ENCODE measurements at regions not wholly inside any gene's neighbourhood (a gene's known extent, or its start where the extent isn't known, plus 50 kb on each side); places are given as distances from the start of the nearest gene placed in this dataset.

DNA sequence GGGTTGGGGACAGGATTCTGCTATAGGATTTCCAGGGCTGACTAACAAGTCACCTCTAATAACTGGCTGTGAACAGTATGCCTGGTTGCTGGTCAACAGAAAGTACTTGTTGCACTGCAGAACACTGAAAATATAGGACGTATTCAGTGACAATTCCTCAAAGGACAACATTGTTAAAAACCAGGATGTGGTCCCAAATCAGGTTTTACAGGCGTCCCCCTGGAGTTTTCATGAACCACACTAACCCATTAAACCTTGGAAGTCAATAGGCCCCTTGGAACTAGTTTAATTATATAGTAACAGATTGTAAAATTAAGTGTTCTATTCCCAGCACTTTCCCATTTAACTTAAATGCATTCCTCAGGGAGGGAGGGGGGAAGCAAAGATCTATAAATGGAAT, 495.4 kb downstream of the TBC1D4 start:
- Histone ChIP-seq H3K27me3 (ENCODE audit: low read length) (no peaks in the 10 kb centered on the region), H3K9me2 (replicated peaks; ENCODE audit: insufficient read depth, low read length) (no peaks in the 10 kb centered on the region), H3K4me3 (ENCODE audit: insufficient read depth, low read length, poor library complexity, severe bottlenecking) (no peak overlapping the region), H2AFZ (ENCODE audit: low read depth, low read length, severe bottlenecking) (no peak overlapping the region), H3K79me2 (ENCODE audit: insufficient read depth, low read length) (no peaks in the 10 kb centered on the region), H3K9ac (ENCODE audit: low read length) (no peak overlapping the region), H4K20me1 (ENCODE audit: low read depth, low read length) (no peaks in the 10 kb centered on the region), H3K9me3 (ENCODE audit: insufficient read depth, low read length) (no peaks in the 10 kb centered on the region), H3K4me2 (ENCODE audit: low read depth, low read length, poor library complexity, severe bottlenecking) (no peak overlapping the region), H3K27ac (ENCODE audit: low read depth, low read length) (no peak overlapping the region), H3K36me3 (ENCODE audit: low read length) (no peaks in the 10 kb centered on the region), H3F3A (ENCODE audit: insufficient read depth) (no peaks in the 10 kb centered on the region)
- no peak for TF ChIP-seq EZH2phosphoT487 (conservative IDR thresholded peaks at IDR 0.05; ENCODE audit: low read length)
- TF ChIP-seq, protein P1, sequence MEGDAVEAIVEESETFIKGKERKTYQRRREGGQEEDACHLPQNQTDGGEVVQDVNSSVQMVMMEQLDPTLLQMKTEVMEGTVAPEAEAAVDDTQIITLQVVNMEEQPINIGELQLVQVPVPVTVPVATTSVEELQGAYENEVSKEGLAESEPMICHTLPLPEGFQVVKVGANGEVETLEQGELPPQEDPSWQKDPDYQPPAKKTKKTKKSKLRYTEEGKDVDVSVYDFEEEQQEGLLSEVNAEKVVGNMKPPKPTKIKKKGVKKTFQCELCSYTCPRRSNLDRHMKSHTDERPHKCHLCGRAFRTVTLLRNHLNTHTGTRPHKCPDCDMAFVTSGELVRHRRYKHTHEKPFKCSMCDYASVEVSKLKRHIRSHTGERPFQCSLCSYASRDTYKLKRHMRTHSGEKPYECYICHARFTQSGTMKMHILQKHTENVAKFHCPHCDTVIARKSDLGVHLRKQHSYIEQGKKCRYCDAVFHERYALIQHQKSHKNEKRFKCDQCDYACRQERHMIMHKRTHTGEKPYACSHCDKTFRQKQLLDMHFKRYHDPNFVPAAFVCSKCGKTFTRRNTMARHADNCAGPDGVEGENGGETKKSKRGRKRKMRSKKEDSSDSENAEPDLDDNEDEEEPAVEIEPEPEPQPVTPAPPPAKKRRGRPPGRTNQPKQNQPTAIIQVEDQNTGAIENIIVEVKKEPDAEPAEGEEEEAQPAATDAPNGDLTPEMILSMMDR (IDR thresholded peaks at IDR 0.05; ENCODE audit: insufficient read depth, low read length, poor library complexity, severe bottlenecking), result no peak

DNA sequence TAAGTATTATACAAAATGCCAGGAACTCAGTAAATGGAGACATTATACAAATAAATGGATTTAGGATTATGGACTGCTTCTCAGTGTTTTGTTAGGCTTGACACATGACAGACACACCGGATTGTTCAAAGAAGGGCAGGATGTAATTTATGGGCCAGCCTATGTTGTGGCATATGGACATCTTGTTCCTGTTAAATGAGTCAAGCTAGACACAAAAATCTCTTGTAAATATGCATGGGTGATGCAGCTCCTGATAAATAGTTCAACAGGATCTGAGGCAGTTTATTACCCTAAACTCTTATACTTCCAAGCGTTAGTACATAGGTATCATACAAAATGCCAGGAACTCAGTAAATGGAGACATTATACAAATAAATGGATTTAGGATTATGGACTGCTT, 502.3 kb downstream of the TBC1D4 start:
- Histone ChIP-seq H3K9ac (ENCODE audit: low read length) (no peak overlapping the region), H3F3A (ENCODE audit: insufficient read depth) (no peaks in the 10 kb centered on the region), H3K4me2 (ENCODE audit: low read depth, low read length, poor library complexity, severe bottlenecking) (no peak overlapping the region), H2AFZ (ENCODE audit: low read depth, low read length, severe bottlenecking) (no peak overlapping the region), H3K36me3 (ENCODE audit: low read length) (no peaks in the 10 kb centered on the region), H4K20me1 (ENCODE audit: low read depth, low read length) (no peaks in the 10 kb centered on the region), H3K79me2 (ENCODE audit: insufficient read depth, low read length) (no peaks in the 10 kb centered on the region), H3K9me2 (replicated peaks; ENCODE audit: insufficient read depth, low read length) (no peaks in the 10 kb centered on the region), H3K27me3 (ENCODE audit: low read length) (no peaks in the 10 kb centered on the region), H3K4me3 (ENCODE audit: insufficient read depth, low read length, poor library complexity, severe bottlenecking) (no peak overlapping the region), H3K9me3 (ENCODE audit: insufficient read depth, low read length) (no peaks in the 10 kb centered on the region), H3K27ac (ENCODE audit: low read depth, low read length) (no peak overlapping the region)
- TF ChIP-seq EZH2phosphoT487 (conservative IDR thresholded peaks at IDR 0.05; ENCODE audit: low read length), result no peak
- TF ChIP-seq, protein P1 (IDR thresholded peaks at IDR 0.05; ENCODE audit: insufficient read depth, low read length, poor library complexity, severe bottlenecking), result no peak

DNA sequence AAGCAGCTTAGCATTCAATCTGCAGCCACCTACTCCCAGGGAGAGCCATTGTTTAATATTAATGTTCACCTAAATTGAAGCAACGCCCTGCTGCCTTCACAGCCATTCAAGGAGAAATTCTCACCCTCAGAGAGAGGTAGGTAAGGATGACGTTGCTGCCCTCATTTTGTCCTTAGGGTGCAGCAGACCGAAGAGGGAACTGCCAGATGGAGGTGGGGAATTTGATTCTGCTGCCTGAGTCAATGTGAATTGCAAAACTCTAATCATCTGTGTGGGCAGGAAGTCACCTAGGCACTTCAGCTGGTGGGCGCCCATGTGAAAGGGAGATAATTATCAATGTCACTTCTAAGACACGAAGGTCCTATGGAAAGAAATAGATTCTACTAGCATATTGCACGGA, 503.4 kb downstream of the TBC1D4 start:
- Histone ChIP-seq H3K4me2 (ENCODE audit: low read depth, low read length, poor library complexity, severe bottlenecking) (no peak overlapping the region), H3K79me2 (ENCODE audit: insufficient read depth, low read length) (no peaks in the 10 kb centered on the region), H3K9me3 (ENCODE audit: insufficient read depth, low read length) (no peaks in the 10 kb centered on the region), H3K9me2 (replicated peaks; ENCODE audit: insufficient read depth, low read length) (no peaks in the 10 kb centered on the region), H3K27me3 (ENCODE audit: low read length) (no peaks in the 10 kb centered on the region), H3K9ac (ENCODE audit: low read length) (no peak overlapping the region), H3K36me3 (ENCODE audit: low read length) (no peaks in the 10 kb centered on the region), H4K20me1 (ENCODE audit: low read depth, low read length) (no peaks in the 10 kb centered on the region), H2AFZ (ENCODE audit: low read depth, low read length, severe bottlenecking) (no peak overlapping the region), H3K4me3 (ENCODE audit: insufficient read depth, low read length, poor library complexity, severe bottlenecking) (no peak overlapping the region), H3F3A (ENCODE audit: insufficient read depth) (no peaks in the 10 kb centered on the region), H3K27ac (ENCODE audit: low read depth, low read length) (no peak overlapping the region)
- TF ChIP-seq, protein P1 (IDR thresholded peaks at IDR 0.05; ENCODE audit: insufficient read depth, low read length, poor library complexity, severe bottlenecking), result no peak
- TF ChIP-seq EZH2phosphoT487 (conservative IDR thresholded peaks at IDR 0.05; ENCODE audit: low read length), result no peak

All from SU-DHL-6 (cell line).